A673 (cell line): ENCODE measurements at regions not wholly inside any gene's neighbourhood (a gene's known extent, or its start where the extent isn't known, plus 50 kb on each side); places are given as distances from the start of the nearest gene placed in this dataset.

ENCODE experiments used
- EZH2 ChIP-seq: fragments of 200-600 bp; sonication (generic); IDR thresholded peaks from 2 replicates; pipeline ENCODE4 v1.6.1; 2017; ENCODE audit warnings: borderline replicate concordance, low read depth, mild to moderate bottlenecking, mixed read lengths, antibody characterized with exemption, low read length; ENCODE audit not compliant: poor library complexity, severe bottlenecking
- TF ChIP-seq, protein P1 (sequence below): fragments of 300-800, 200-600 bp; sonication (generic); conservative IDR thresholded peaks from 2 replicates; pipeline ENCODE4 v1.5.1; 2017; ENCODE audit warnings: low read depth, mild to moderate bottlenecking, antibody characterized with exemption, low read length, moderate library complexity, mixed read lengths

- TF ChIP-seq, protein P1, sequence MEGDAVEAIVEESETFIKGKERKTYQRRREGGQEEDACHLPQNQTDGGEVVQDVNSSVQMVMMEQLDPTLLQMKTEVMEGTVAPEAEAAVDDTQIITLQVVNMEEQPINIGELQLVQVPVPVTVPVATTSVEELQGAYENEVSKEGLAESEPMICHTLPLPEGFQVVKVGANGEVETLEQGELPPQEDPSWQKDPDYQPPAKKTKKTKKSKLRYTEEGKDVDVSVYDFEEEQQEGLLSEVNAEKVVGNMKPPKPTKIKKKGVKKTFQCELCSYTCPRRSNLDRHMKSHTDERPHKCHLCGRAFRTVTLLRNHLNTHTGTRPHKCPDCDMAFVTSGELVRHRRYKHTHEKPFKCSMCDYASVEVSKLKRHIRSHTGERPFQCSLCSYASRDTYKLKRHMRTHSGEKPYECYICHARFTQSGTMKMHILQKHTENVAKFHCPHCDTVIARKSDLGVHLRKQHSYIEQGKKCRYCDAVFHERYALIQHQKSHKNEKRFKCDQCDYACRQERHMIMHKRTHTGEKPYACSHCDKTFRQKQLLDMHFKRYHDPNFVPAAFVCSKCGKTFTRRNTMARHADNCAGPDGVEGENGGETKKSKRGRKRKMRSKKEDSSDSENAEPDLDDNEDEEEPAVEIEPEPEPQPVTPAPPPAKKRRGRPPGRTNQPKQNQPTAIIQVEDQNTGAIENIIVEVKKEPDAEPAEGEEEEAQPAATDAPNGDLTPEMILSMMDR, result no peak
- no peak for TF ChIP-seq EZH2
Observed at GRCh38 chr17:63382136-63382535, 64.0 kb downstream of the CYB561 start.
